Neutrophil (primary cell): ENCODE measurements at regions not wholly inside any gene's neighbourhood (a gene's known extent, or its start where the extent isn't known, plus 50 kb on each side); places are given as distances from the start of the nearest gene placed in this dataset.

Source experiments
- H3K27ac ChIP-seq: fragments of 200-600 bp; sonication (generic); 2 replicates; pipeline ENCODE4 v1.5.1; 2016; ENCODE audit warnings: mild to moderate bottlenecking, moderate library complexity
- H3K27me3 ChIP-seq: fragments of 200-600 bp; sonication (generic); 2 replicates; pipeline ENCODE4 v1.6.0; 2016; ENCODE audit warnings: mild to moderate bottlenecking
- H3K36me3 ChIP-seq: fragments of 200-600 bp; sonication (generic); 2 replicates; pipeline ENCODE4 v1.5.1; 2017
- H3K4me1 ChIP-seq, 2 experiments: fragments of 200-600 bp in 1 of 2; sonication (generic) in 1 of 2; 1 replicate in 1 of 2; 2 replicates in 1 of 2; pipeline versions ENCODE4 v1.5.1 to v1.6.1; 2013 to 2016; ENCODE audit warnings: low read depth in 1 of 2, low read length in 1 of 2, mild to moderate bottlenecking in 1 of 2, moderate library complexity in 1 of 2; ENCODE audit not compliant: control insufficient read depth in 1 of 2, insufficient read depth in 1 of 2
- H3K4me3 ChIP-seq, 2 experiments: fragments of 200-600 bp in 1 of 2; sonication (generic) in 1 of 2; 1 replicate in 1 of 2; 2 replicates in 1 of 2; pipeline ENCODE4 v1.5.1; 2013 to 2016; ENCODE audit warnings: low read depth in 1 of 2, low read length in 1 of 2, mild to moderate bottlenecking in 1 of 2, moderate library complexity in 1 of 2
- H3K9me3 ChIP-seq: fragments of 200-600 bp; sonication (generic); 2 replicates; pipeline ENCODE4 v1.5.1; 2016
- CTCF ChIP-seq: fragments of 200-600 bp; sonication (generic); IDR thresholded peaks from 2 replicates; pipeline ENCODE4 v1.5.1; 2016; ENCODE audit warnings: antibody characterized with exemption

- Histone ChIP-seq H3K4me1 (no peaks in the 10 kb centered on the region), H3K4me3 (no peak overlapping the region), H3K27ac (no peak overlapping the region), H3K36me3 (no peaks in the 10 kb centered on the region), H3K9me3 (no peaks in the 10 kb centered on the region), H3K27me3 (no peaks in the 10 kb centered on the region)
- no peak for TF ChIP-seq CTCF
Observed at GRCh38 chr14:48748151-48748675, 838.0 kb downstream of the RPS29 start.

GRCh38 chr14:48747561-48748089 lies 838.6 kb downstream of the RPS29 start:
- H3K4me1 ChIP-seq, result no peaks in the 10 kb centered on the region
- H3K27ac ChIP-seq, result no peak overlapping the region
- H3K36me3 ChIP-seq, result no peaks in the 10 kb centered on the region
- H3K27me3 ChIP-seq, result no peaks in the 10 kb centered on the region
- H3K4me3 ChIP-seq, result no peak overlapping the region
- H3K9me3 ChIP-seq, result no peaks in the 10 kb centered on the region
- TF ChIP-seq CTCF, result no peak

- H3K4me1 ChIP-seq, result no peaks in the 10 kb centered on the region
- no peak overlapping the region for H3K4me3 ChIP-seq
- no peaks in the 10 kb centered on the region for H3K9me3 ChIP-seq
- H3K36me3 ChIP-seq, result no peaks in the 10 kb centered on the region
- no peak overlapping the region for H3K27ac ChIP-seq
- TF ChIP-seq CTCF, result no peak
- H3K27me3 ChIP-seq, result no peaks in the 10 kb centered on the region
Observed at GRCh38 chr14:48744202-48744601, 842.0 kb downstream of the RPS29 start.

GRCh38 chr14:48738186-48738925 lies 847.8 kb downstream of the RPS29 start:
- no peaks in the 10 kb centered on the region for H3K4me1 ChIP-seq
- TF ChIP-seq CTCF, result no peak
- no peaks in the 10 kb centered on the region for H3K27me3 ChIP-seq
- H3K36me3 ChIP-seq, result no peaks in the 10 kb centered on the region
- H3K27ac ChIP-seq, result no peak overlapping the region
- no peak overlapping the region for H3K4me3 ChIP-seq
- H3K9me3 ChIP-seq, result no peaks in the 10 kb centered on the region

GRCh38 chr14:48735607-48736006 lies 850.6 kb downstream of the RPS29 start:
- no peak for TF ChIP-seq CTCF
- no peaks in the 10 kb centered on the region for H3K36me3 ChIP-seq
- H3K4me3 ChIP-seq, result no peak overlapping the region
- H3K4me1 ChIP-seq, result no peaks in the 10 kb centered on the region
- H3K9me3 ChIP-seq, result no peaks in the 10 kb centered on the region
- H3K27me3 ChIP-seq, result no peaks in the 10 kb centered on the region
- H3K27ac ChIP-seq, result no peak overlapping the region
